SK-N-MC (cell line): ENCODE measurements at regions not wholly inside any gene's neighbourhood (a gene's known extent, or its start where the extent isn't known, plus 50 kb on each side); places are given as distances from the start of the nearest gene placed in this dataset.

Experiments
- EZH2 ChIP-seq: fragments of 200-600 bp; sonication (generic); IDR thresholded peaks from one replicate; pipeline ENCODE4 v1.6.1; 2017; ENCODE audit warnings: antibody characterized with exemption
- POLR2AphosphoS5 ChIP-seq: IDR thresholded peaks from 2 replicates; pipeline ENCODE4 v1.6.1; 2012; ENCODE audit warnings: mild to moderate bottlenecking, low read depth, low read length, borderline replicate concordance

- TF ChIP-seq POLR2AphosphoS5 (no peak), EZH2 (no peak)
Observed at GRCh38 chr3:78221796-78222195, 1181.9 kb downstream of the ROBO2 start.
